Caco-2 (cell line): ENCODE measurements at regions not wholly inside any gene's neighbourhood (a gene's known extent, or its start where the extent isn't known, plus 50 kb on each side); places are given as distances from the start of the nearest gene placed in this dataset.

Experiments
- BruUV-seq: library from RNA; stranded (reverse); fragments of 400-500 nt; replicated peaks from 2 replicates; lab custom pipeline; 2021; lab: Mats Ljungman, UMichigan
- CTCF ChIA-PET: fragments of 300-600 bp; sonication (Branson Sonifier 250); formaldehyde crosslinking; loops from one replicate; lab custom pipeline; 2022; ENCODE audit warnings: antibody characterized with exemption; lab: Charles Lee
- POLR2A ChIA-PET: fragments of 300-600 bp; sonication (Branson Sonifier 250); formaldehyde crosslinking; loops from one replicate; lab custom pipeline; 2022; ENCODE audit warnings: antibody characterized with exemption; lab: Charles Lee
- DNase-seq, 2 experiments: peaks; one replicate each; pipeline versions ENCODE4 v3.0.0 to v3.0.0-alpha.2; 2020 to 2022
- H3K27me3 ChIP-seq: replicated peaks from 2 replicates; pipeline ENCODE4 v1.6.0; 2011; ENCODE audit warnings: low read length; ENCODE audit not compliant: control insufficient read depth, insufficient read depth
- H3K36me3 ChIP-seq: 2 replicates; pipeline ENCODE4 v1.5.1; 2011; ENCODE audit warnings: low read length; ENCODE audit not compliant: control insufficient read depth, insufficient read depth
- H3K4me1 ChIP-seq: fragments of 250-450 bp; sonication (Bioruptor Pico); 2 replicates; pipeline ENCODE4 v1.5.1; 2020; ENCODE audit warnings: mild to moderate bottlenecking
- H3K4me3 ChIP-seq: 2 replicates; pipeline ENCODE4 v1.5.1; 2011; ENCODE audit warnings: low read depth, mild to moderate bottlenecking, control low read depth, low read length
- H3K9me3 ChIP-seq: fragments of 250-450 bp; sonication (Bioruptor Pico); 2 replicates; pipeline ENCODE4 v1.5.1; 2020; ENCODE audit warnings: mild to moderate bottlenecking, moderate library complexity
- H3K27ac Mint-ChIP-seq: one replicate; pipeline ENCODE4 v1.8.0; 2022; ENCODE audit warnings: mixed read lengths; ENCODE audit not compliant: unreplicated experiment
- H3K27me3 Mint-ChIP-seq: one replicate; pipeline ENCODE4 v1.8.0; 2022; ENCODE audit warnings: mixed read lengths; ENCODE audit not compliant: insufficient read depth, unreplicated experiment
- H3K36me3 Mint-ChIP-seq: one replicate; pipeline ENCODE4 v1.8.0; 2022; ENCODE audit warnings: mild to moderate bottlenecking, mixed read lengths; ENCODE audit not compliant: insufficient read depth, unreplicated experiment
- H3K4me1 Mint-ChIP-seq: one replicate; pipeline ENCODE4 v1.8.0; 2022; ENCODE audit warnings: low read depth, mixed read lengths; ENCODE audit not compliant: unreplicated experiment
- H3K4me3 Mint-ChIP-seq: one replicate; pipeline ENCODE4 v1.8.0; 2022; ENCODE audit warnings: mild to moderate bottlenecking, moderate library complexity, mixed read lengths; ENCODE audit not compliant: unreplicated experiment
- H3K9me3 Mint-ChIP-seq: one replicate; pipeline ENCODE4 v1.8.0; 2022; ENCODE audit warnings: mixed read lengths; ENCODE audit not compliant: unreplicated experiment
- intact Hi-C: fragments of 100-400 bp; cut with micrococcal nuclease; formaldehyde crosslinking; loops from one replicate; pipeline ENCODE4 v1.10.0; 2022; ENCODE audit not compliant: unreplicated experiment
- TF ChIP-seq, protein P1 (sequence below), 2 experiments: fragments of 200-600 bp in 1 of 2; IDR thresholded peaks; 1 replicate in 1 of 2; 2 replicates in 1 of 2; pipeline versions ENCODE4 v1.5.1 to v1.8.0; 2011 to 2022; ENCODE audit warnings: antibody characterized with exemption in 1 of 2, control low read depth in 1 of 2, inconsistent platforms in 1 of 2, low read depth in 1 of 2, low read length in 1 of 2, mild to moderate bottlenecking in 1 of 2, moderate library complexity in 1 of 2; ENCODE audit not compliant: insufficient read depth in 1 of 2, severe bottlenecking in 1 of 2, unreplicated experiment in 1 of 2

DNA sequence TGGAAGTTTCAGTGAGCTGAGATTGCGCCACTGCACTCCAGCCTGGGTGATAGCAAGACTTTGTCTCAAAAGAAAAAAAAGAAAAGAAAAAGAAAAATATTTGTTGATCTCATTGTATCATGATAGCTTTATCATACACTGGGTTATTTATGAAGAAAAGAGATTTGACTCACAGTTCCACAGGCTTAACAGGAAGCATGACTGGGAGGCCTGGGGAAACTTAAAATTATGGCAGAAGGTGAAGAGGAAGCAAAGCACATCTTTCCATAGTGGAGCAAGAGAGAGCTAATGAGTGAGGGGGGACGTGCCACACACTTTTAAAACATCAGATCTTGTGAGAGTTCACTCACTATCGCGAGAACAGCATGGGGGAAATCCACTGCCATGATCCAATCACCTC, 72.7 kb upstream of the FUT8 start:
- H3K27me3 Mint-ChIP-seq: no peaks in the 10 kb centered on the region
- intact Hi-C loops: no loop called here
- H3K4me3 Mint-ChIP-seq: no peak overlapping the region
- peaks cover 30% of the 10 kb centered on the region for H3K4me1 Mint-ChIP-seq
- H3K36me3 Mint-ChIP-seq: peaks cover 15% of the 10 kb centered on the region
- no peaks in the 10 kb centered on the region for H3K27me3 ChIP-seq
- ChIA-PET POLR2A (no interaction called here), CTCF (no interaction called here)
- peaks cover 50% of the 10 kb centered on the region for H3K4me1 ChIP-seq
- no peak for DNase-seq
- TF ChIP-seq, protein P1, sequence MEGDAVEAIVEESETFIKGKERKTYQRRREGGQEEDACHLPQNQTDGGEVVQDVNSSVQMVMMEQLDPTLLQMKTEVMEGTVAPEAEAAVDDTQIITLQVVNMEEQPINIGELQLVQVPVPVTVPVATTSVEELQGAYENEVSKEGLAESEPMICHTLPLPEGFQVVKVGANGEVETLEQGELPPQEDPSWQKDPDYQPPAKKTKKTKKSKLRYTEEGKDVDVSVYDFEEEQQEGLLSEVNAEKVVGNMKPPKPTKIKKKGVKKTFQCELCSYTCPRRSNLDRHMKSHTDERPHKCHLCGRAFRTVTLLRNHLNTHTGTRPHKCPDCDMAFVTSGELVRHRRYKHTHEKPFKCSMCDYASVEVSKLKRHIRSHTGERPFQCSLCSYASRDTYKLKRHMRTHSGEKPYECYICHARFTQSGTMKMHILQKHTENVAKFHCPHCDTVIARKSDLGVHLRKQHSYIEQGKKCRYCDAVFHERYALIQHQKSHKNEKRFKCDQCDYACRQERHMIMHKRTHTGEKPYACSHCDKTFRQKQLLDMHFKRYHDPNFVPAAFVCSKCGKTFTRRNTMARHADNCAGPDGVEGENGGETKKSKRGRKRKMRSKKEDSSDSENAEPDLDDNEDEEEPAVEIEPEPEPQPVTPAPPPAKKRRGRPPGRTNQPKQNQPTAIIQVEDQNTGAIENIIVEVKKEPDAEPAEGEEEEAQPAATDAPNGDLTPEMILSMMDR (IDR thresholded peaks at IDR 0.05; ENCODE audit: insufficient read depth in 1 of 2, low read depth in 1 of 2, low read length in 1 of 2, severe bottlenecking in 1 of 2, unreplicated experiment in 1 of 2): no peak
- H3K36me3 ChIP-seq: no peaks in the 10 kb centered on the region
- H3K27ac Mint-ChIP-seq: peak overlapping the region; percentile 77
- H3K4me3 ChIP-seq: no peak overlapping the region
- BruUV-seq: no TSS peak
- H3K9me3 Mint-ChIP-seq: no peaks in the 10 kb centered on the region
- no peaks in the 10 kb centered on the region for H3K9me3 ChIP-seq

DNA sequence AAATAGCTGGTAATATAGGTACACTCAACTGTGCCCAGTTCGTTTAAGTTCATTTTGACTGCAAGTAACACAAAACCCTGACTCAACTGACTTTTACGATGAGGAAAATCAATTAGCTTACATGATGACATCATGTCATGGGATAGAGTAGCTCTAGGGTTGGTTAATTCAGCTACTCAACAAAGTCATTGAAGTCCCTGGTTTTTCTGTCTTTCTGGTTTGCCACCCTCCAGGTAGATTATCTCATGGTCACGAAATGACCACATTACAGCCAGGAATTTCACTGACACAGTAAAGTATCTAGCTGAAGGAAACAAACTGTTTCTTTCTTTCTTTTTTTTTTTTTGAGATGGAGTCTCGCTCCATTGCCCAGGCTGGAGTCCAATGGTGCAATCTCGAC, 68.5 kb upstream of the FUT8 start:
- TF ChIP-seq, protein P1 (IDR thresholded peaks at IDR 0.05; ENCODE audit: insufficient read depth in 1 of 2, low read depth in 1 of 2, low read length in 1 of 2, severe bottlenecking in 1 of 2, unreplicated experiment in 1 of 2): no peak
- BruUV-seq: no TSS peak
- Histone ChIP-seq H3K36me3 (no peaks in the 10 kb centered on the region), H3K4me3 (no peak overlapping the region), H3K27me3 (no peaks in the 10 kb centered on the region), H3K9me3 (no peaks in the 10 kb centered on the region), H3K4me1 (peaks cover 11% of the 10 kb centered on the region; the same call in 1 of the 2 replicates)
- ChIA-PET POLR2A (no interaction called here), CTCF (no interaction called here)
- Mint-ChIP-seq H3K27ac (no peak overlapping the region), H3K27me3 (no peaks in the 10 kb centered on the region), H3K36me3 (peaks cover 6% of the 10 kb centered on the region), H3K4me1 (peaks cover 13% of the 10 kb centered on the region), H3K9me3 (no peaks in the 10 kb centered on the region), H3K4me3 (no peak overlapping the region)
- DNase-seq: no peak
- intact Hi-C loops: no loop called here

DNA sequence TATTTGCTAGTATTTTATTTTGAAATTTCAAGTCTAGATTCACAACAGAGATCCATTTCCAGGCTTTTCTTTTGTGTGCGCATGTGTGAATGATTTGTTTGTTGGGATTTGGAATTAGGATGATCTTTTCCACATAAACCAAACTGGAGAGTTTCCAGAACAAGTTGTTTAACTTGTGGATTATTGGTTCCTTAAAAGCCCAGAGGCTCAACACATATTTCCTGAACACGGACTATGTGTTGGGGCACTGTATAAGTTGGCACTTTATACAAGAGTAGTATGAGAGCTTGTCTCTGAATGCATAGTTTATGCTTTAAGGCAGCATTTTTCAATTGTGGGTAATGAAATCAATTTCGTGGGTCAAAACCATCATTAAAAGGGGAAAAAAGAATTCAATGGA, 67.3 kb upstream of the FUT8 start:
- ChIA-PET POLR2A (no interaction called here), CTCF (no interaction called here)
- H3K4me3 ChIP-seq: no peak overlapping the region
- TF ChIP-seq, protein P1 (IDR thresholded peaks at IDR 0.05; ENCODE audit: insufficient read depth in 1 of 2, low read depth in 1 of 2, low read length in 1 of 2, severe bottlenecking in 1 of 2, unreplicated experiment in 1 of 2): no peak
- no peaks in the 10 kb centered on the region for H3K9me3 ChIP-seq
- peaks cover 6% of the 10 kb centered on the region for H3K36me3 Mint-ChIP-seq
- intact Hi-C loops: no loop called here
- H3K27me3 Mint-ChIP-seq: no peaks in the 10 kb centered on the region
- H3K9me3 Mint-ChIP-seq: no peaks in the 10 kb centered on the region
- no peaks in the 10 kb centered on the region for H3K4me1 ChIP-seq
- H3K4me1 Mint-ChIP-seq: peaks cover 6% of the 10 kb centered on the region
- no peaks in the 10 kb centered on the region for H3K27me3 ChIP-seq
- H3K27ac Mint-ChIP-seq: no peak overlapping the region
- H3K4me3 Mint-ChIP-seq: no peak overlapping the region
- DNase-seq: no peak
- H3K36me3 ChIP-seq: no peaks in the 10 kb centered on the region
- no TSS peak for BruUV-seq
